NOMO-1 treated with DMSO at 0.1 percent for 48 hours (cell line): ENCODE measurements at regions not wholly inside any gene's neighbourhood (a gene's known extent, or its start where the extent isn't known, plus 50 kb on each side); places are given as distances from the start of the nearest gene placed in this dataset.
"Not testable (repeated sequence)": the region's sequence is repeated elsewhere in the genome, so short reads cannot be mapped to it uniquely, and the experiment has no call there.

Experiments
- DNase-seq: peaks from one replicate; lab custom pipeline; 2025; ENCODE audit not compliant: unreplicated experiment; lab: John Stamatoyannopoulos, UW

DNA sequence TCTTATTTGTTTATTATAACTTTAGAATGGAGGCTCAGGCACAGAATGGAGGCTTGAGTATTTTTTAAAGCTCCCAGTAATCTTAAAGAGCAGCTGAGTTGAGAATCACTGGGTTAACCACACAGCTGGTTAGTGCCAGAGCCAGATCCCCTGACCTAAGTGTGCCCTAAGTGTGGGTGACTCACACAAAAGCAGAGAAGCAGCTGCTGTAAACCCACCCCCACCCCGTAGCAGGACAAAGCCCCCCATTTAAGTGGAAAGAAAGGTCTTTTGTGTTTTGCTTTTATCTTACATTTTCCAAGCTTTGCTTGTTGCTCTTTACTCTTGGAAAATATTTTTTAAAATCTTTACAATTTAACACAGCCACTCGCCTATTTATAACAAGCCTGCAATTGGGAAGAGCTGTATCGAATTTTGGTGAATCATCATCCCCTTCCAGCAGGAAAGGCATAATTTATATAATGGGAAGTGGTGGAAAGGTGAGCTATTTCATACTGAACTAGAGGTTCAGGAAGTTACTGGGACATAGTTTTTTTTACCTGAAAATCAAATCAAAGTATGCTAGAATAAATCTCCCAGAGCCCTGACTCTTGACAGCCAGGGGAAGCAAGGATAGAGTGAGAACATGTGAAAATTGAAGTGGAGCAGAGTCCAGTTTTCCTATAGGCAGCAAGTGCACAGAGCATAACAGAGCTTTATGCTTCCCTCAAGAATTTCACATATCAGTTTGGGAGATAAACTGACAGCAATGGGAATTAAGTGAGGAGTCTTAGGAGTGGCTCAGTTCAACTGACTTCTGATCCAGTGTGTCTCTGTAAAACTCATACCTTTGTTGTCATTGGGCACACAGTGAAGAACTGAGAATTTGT is 405.7 kb downstream of the AASDHPPT start:
- DNase-seq: no peak

GRCh38 chr11:106491751-106492150 is 414.3 kb downstream of the AASDHPPT start:
- DNase-seq: no peak

- DNase-seq: no peak
Observed at GRCh38 chr11:106493751-106494150, 416.3 kb downstream of the AASDHPPT start.

- DNase-seq: no peak
Observed at GRCh38 chr11:106495046-106495445, 417.6 kb downstream of the AASDHPPT start.

DNA sequence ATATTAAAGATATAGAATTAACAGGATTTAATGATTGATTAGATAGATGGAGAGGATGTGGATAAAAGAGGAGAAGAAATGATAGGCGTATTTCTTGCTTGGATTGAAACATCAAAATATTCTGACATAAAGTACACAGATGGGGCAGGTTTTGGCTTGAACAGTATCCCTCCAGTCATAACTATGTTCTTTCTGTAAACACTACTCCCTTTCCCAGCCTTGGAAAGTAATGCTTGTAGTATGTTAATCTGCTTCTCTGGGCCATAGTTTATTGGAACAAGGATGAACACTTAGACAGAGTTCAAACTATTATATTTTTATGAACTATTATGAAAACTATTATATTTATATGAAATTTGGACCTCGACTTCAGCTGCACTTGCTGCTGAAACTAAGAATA is 419.2 kb downstream of the AASDHPPT start:
- DNase-seq: no peak

DNA sequence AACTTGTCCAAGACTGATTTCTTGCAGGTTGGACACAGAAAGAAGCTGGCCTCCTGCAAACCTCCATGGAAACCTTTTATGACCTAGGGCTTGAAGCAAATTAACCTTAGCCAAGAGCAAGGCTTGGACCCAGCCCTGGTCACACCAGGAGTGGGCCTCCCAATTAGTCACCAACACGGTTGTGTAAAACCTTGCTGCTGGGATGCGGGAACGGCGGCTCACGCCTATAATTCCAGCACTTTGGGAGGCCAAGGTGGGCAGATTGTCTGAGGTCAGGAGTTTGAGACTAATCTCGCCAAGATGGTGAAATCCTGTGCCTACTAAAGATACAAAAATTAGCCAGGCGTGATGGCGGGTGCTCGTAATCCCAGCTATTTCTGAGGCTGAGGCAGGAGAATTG is 419.9 kb downstream of the AASDHPPT start:
- no peak for DNase-seq

GRCh38 chr11:106497822-106498221 is 420.4 kb downstream of the AASDHPPT start:
- DNase-seq: no peak

DNA sequence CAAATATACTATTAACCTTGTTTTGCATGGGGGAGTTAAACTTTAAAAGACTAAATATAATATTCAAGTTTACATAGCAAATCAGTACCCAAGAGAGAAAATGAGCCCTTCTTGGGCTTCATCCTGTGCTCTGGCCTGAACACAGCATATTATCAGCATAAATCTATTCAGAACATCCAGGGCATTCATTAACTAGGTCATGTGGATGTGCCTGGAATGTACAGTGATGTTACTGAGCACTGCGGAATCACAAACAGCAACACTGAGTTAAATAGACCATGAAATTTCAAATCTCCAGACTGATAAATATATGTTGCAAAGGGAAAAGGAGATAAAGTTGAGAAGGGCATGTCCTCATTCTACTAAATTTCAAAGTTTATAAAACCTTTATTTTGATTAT is 426.4 kb downstream of the AASDHPPT start:
- DNase-seq: no peak

- no peak for DNase-seq
Observed at GRCh38 chr11:106507645-106508306, 430.3 kb downstream of the AASDHPPT start.

DNA sequence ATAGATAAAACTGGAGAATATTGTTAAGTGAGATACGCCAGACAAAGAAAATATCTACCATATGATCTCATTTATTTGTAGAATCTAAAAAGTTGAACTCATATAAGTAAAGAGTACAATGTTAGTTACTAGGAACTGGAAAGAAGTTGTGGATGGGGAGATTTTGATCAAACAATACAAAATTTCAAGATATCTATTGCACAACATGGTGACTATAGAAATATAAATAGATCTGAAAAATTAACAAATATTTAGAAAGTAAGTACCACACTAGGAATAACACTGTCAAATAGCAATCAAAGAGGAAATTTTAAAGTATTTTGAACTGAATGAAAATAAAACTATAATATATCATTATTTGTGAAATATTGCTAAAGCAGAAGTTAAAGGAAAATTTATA is 437.2 kb downstream of the AASDHPPT start:
- no peak for DNase-seq

GRCh38 chr11:106517426-106517825 is 440.0 kb downstream of the AASDHPPT start:
- no peak for DNase-seq

- DNase-seq: no peak
Observed at GRCh38 chr11:106520146-106520912, 442.9 kb downstream of the AASDHPPT start.

- no peak for DNase-seq
Observed at GRCh38 chr11:106520920-106521319, 443.5 kb downstream of the AASDHPPT start.

DNA sequence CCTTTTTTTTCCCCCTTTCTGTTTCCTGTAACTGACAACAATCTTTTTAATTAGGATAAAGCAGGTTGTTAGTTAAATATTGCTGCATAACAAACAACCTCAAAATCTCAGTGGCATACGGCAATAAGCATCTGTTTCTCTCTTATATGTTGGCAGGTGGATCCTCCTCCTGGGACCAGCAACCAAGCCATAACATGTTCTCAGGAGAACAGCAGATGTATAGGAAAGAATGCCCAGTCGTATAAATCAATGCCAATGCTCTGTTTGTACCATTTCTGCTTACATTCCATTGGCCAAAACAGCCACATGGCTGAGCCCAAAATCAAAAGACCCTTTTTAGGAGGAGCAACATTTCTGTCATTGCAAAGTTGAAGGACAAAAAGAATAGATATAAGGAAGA is 445.7 kb downstream of the AASDHPPT start:
- DNase-seq: no peak

DNA sequence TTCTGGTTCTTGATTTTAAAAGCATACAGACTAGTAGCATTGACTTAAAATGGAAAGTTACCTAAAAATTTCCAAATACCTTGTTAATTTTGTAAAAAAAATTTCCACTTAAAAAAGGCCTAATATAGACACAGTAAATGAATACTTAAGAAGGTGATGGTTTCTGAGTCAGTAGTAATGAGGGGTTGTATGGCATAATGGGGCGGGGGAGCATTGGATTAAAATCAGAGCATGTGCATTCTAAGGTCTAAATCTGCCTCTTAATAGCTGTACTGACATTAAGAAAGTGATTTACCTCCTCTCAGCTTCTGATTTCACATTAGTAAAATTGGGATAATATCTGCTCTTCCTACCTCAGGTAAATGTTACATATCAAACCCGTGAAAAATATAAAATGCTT is 446.5 kb downstream of the AASDHPPT start:
- no peak for DNase-seq

- DNase-seq: no peak
Observed at GRCh38 chr11:106524436-106524835, 447.0 kb downstream of the AASDHPPT start.

DNA sequence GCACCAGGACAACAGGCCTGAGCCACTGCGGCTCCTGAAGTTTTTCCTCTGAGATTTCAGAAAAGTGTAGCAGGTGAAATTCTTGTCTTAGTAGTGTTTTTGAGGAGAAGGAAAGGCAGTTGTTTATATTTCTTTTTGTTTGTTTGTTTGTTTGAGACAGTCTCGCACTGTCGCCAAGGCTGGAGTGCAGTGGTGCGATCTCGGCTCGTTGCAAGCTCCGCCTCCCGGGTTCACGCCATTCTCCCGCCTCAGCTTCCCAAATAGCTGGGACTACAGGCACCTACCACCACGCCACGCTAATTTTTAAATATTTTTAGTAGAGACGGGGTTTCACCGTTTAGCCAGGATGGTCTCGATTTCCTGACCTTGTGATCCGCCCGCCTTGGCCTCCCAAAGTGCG is 454.2 kb downstream of the AASDHPPT start:
- not testable (repeated sequence) for DNase-seq

DNA sequence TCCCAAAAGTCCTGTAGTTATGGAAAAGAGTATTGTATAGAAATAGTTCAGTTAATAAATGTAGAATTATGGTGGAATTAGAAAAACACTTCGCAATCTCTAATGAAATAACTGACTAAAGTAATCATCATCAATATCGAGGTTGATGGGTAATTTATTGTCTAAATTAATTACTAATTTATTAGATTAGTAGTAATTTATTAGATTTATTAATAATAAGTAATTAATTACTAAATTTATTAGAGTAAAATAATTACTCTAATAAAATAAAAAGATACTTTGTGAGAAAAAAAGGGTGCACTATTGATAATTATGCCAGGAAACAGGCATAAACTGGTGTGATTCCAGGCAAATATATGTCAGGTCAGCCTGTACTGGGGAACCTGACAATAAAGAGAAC is 455.6 kb downstream of the AASDHPPT start:
- no peak for DNase-seq

GRCh38 chr11:106540001-106540400 is 462.5 kb downstream of the AASDHPPT start:
- no peak for DNase-seq

DNA sequence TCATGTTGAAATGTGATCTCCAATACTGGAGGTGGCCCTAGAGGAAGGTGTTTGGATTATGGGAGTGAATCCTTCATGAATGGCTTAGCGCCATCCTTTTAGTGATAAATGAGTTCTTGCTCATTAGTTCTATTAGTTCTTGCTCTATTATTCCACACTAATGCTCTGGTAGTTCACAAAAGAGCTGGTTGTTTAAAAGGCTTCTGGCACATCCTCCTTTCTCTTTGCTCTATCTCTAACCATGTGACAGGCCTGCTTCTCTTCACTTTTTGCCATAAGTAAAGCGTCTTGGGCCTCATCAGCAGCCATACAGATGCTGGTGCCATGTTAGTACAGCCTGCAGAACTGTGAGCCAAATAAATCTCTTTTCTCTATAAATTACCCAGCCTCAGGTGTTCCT is 469.9 kb downstream of the GUCY1A2 start:
- no peak for DNase-seq

GRCh38 chr11:106551744-106552673 is 466.3 kb downstream of the GUCY1A2 start:
- no peak for DNase-seq
